OCI-LY1 (cell line): ENCODE measurements at regions not wholly inside any gene's neighbourhood (a gene's known extent, or its start where the extent isn't known, plus 50 kb on each side); places are given as distances from the start of the nearest gene placed in this dataset.

Source experiments
- EZH2 ChIP-seq: fragments of 200-600 bp; sonication (generic), shearing (Covaris generic); IDR thresholded peaks from 2 replicates; pipeline ENCODE4 v1.8.0; 2017; ENCODE audit warnings: borderline replicate concordance, mixed run types, mild to moderate bottlenecking, antibody characterized with exemption, low read length, moderate library complexity, mixed read lengths
- TF ChIP-seq, protein P1 (sequence below): fragments of 200-600 bp; sonication (generic), shearing (Covaris generic); IDR thresholded peaks from 2 replicates; pipeline ENCODE4 v1.5.1; 2017; ENCODE audit warnings: mild to moderate bottlenecking, antibody characterized with exemption, low read length, moderate library complexity, mixed read lengths

DNA sequence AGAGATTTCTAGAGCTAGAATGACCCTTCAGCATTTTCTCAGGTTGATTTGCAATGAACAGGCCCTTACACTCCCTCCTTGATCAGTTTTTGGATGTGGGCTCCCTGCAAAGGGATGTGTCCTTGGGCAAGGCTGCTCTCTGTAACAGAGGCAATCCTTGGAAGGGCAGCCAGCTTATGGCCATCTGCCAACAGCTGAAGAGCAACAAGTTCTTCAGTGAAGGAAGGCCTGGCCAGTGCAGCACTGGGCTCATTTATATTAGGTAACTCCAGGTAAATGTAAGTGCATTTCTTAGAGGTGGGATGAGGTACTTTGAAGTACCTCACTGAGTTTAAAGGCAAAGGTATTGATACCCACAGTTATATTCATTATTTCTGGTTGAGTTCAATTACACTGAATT lies 114.3 kb upstream of the KCNJ16 start:
- TF ChIP-seq, protein P1, sequence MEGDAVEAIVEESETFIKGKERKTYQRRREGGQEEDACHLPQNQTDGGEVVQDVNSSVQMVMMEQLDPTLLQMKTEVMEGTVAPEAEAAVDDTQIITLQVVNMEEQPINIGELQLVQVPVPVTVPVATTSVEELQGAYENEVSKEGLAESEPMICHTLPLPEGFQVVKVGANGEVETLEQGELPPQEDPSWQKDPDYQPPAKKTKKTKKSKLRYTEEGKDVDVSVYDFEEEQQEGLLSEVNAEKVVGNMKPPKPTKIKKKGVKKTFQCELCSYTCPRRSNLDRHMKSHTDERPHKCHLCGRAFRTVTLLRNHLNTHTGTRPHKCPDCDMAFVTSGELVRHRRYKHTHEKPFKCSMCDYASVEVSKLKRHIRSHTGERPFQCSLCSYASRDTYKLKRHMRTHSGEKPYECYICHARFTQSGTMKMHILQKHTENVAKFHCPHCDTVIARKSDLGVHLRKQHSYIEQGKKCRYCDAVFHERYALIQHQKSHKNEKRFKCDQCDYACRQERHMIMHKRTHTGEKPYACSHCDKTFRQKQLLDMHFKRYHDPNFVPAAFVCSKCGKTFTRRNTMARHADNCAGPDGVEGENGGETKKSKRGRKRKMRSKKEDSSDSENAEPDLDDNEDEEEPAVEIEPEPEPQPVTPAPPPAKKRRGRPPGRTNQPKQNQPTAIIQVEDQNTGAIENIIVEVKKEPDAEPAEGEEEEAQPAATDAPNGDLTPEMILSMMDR, result no peak
- no peak for TF ChIP-seq EZH2
